ENCODE measurements at regions not wholly inside any gene's neighbourhood (a gene's known extent, or its start where the extent isn't known, plus 50 kb on each side); places are given as distances from the start of the nearest gene placed in this dataset.

GRCh38 chr15:53360881-53361280 lies 398.6 kb downstream of the WDR72 start:
- H3K27me3 ChIP-seq (replicated peaks in 1 of 4; ENCODE audit: control extremely low read depth in 1 of 4, control insufficient read depth in 3 of 4, insufficient read depth in 4 of 4, low read length in 3 of 4) = no peaks in the 10 kb centered on the region
- Mint-ChIP-seq H3K9me3 (ENCODE audit: insufficient read depth) (no peaks in the 10 kb centered on the region), H3K27me3 (no peaks in the 10 kb centered on the region), H3K4me1 (no peaks in the 10 kb centered on the region), H3K27ac (no peak overlapping the region), H3K4me3 (no peak overlapping the region)
- no peak overlapping the region for H3K4me3 ChIP-seq (ENCODE audit: control extremely low read depth in 1 of 5, extremely low read depth in 1 of 5, insufficient read depth in 1 of 5, low read depth in 2 of 5, low read length in 4 of 5)
- no peaks in the 10 kb centered on the region for H3K4me1 ChIP-seq (ENCODE audit: control insufficient read depth in 2 of 2, insufficient read depth in 2 of 2, low read length in 2 of 2)
- H3K9me3 ChIP-seq (ENCODE audit: control extremely low read depth in 1 of 3, control insufficient read depth in 2 of 3, insufficient read depth in 1 of 3, low read length in 2 of 3) = no peaks in the 10 kb centered on the region
- no peak overlapping the region for H3K27ac ChIP-seq (ENCODE audit: low read length in 2 of 2)
- H3K79me2 ChIP-seq (ENCODE audit: control insufficient read depth, insufficient read depth, low read length) = no peaks in the 10 kb centered on the region
- TF ChIP-seq, protein P1, sequence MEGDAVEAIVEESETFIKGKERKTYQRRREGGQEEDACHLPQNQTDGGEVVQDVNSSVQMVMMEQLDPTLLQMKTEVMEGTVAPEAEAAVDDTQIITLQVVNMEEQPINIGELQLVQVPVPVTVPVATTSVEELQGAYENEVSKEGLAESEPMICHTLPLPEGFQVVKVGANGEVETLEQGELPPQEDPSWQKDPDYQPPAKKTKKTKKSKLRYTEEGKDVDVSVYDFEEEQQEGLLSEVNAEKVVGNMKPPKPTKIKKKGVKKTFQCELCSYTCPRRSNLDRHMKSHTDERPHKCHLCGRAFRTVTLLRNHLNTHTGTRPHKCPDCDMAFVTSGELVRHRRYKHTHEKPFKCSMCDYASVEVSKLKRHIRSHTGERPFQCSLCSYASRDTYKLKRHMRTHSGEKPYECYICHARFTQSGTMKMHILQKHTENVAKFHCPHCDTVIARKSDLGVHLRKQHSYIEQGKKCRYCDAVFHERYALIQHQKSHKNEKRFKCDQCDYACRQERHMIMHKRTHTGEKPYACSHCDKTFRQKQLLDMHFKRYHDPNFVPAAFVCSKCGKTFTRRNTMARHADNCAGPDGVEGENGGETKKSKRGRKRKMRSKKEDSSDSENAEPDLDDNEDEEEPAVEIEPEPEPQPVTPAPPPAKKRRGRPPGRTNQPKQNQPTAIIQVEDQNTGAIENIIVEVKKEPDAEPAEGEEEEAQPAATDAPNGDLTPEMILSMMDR (IDR thresholded peaks at IDR 0.05) = no peak
- no peak for TF ChIP-seq EZH2 (IDR thresholded peaks at IDR 0.05; ENCODE audit: borderline replicate concordance, insufficient read depth, low read depth, low read length, poor library complexity, severe bottlenecking)
- H3K4me2 ChIP-seq (replicated peaks; ENCODE audit: low read depth, low read length, poor library complexity, severe bottlenecking) = no peak overlapping the region
- H3K36me3 ChIP-seq (replicated peaks in 1 of 2; ENCODE audit: control extremely low read depth in 1 of 2, control insufficient read depth in 1 of 2, extremely low read depth in 1 of 2, insufficient read depth in 2 of 2, low read length in 1 of 2) = no peaks in the 10 kb centered on the region
- ChIA-PET CTCF (no interaction called here), POLR2A (no interaction called here)
- no peak overlapping the region for H3K9ac ChIP-seq (ENCODE audit: low read length)
- ATAC-seq (ENCODE audit: low read depth) (no peak), DNase-seq (no peak)
- 100% methylated on average over 1 of the region's 4 CpGs for WGBS (ENCODE audit: insufficient coverage)
- H2AFZ ChIP-seq (ENCODE audit: insufficient read depth, low read depth, low read length, poor library complexity, severe bottlenecking) = no peak overlapping the region
- intact Hi-C loops (cut with micrococcal nuclease) = no loop called here
- no peaks in the 10 kb centered on the region for H4K20me1 ChIP-seq (ENCODE audit: control insufficient read depth, insufficient read depth, low read length, poor library complexity, severe bottlenecking)

- no peak overlapping the region for H3K4me2 ChIP-seq (replicated peaks; ENCODE audit: low read depth, low read length, poor library complexity, severe bottlenecking)
- H3K4me1 ChIP-seq (ENCODE audit: control insufficient read depth in 2 of 2, insufficient read depth in 2 of 2, low read length in 2 of 2) = no peaks in the 10 kb centered on the region
- ChIA-PET CTCF (interaction anchor here (0.6 kb wide), 1 partner anchor 742 kb away, joined by 3 read pairs; no protein-coding TSS in a partner anchor), POLR2A (no interaction called here)
- intact Hi-C loops (cut with micrococcal nuclease) = no loop called here
- H3K9me3 Mint-ChIP-seq (ENCODE audit: insufficient read depth) = no peaks in the 10 kb centered on the region
- no peak overlapping the region for H3K27ac Mint-ChIP-seq
- H2AFZ ChIP-seq (ENCODE audit: insufficient read depth, low read depth, low read length, poor library complexity, severe bottlenecking) = no peak overlapping the region
- no peaks in the 10 kb centered on the region for H3K79me2 ChIP-seq (ENCODE audit: control insufficient read depth, insufficient read depth, low read length)
- DNase-seq = no peak
- 80% methylated on average over 1 of the region's 2 CpGs for WGBS (ENCODE audit: insufficient coverage)
- H3K4me3 ChIP-seq (ENCODE audit: control extremely low read depth in 1 of 5, extremely low read depth in 1 of 5, insufficient read depth in 1 of 5, low read depth in 2 of 5, low read length in 4 of 5) = no peak overlapping the region
- no peaks in the 10 kb centered on the region for H3K27me3 Mint-ChIP-seq
- H3K9me3 ChIP-seq (ENCODE audit: control extremely low read depth in 1 of 3, control insufficient read depth in 2 of 3, insufficient read depth in 1 of 3, low read length in 2 of 3) = no peaks in the 10 kb centered on the region
- TF ChIP-seq EZH2 (IDR thresholded peaks at IDR 0.05; ENCODE audit: borderline replicate concordance, insufficient read depth, low read depth, low read length, poor library complexity, severe bottlenecking) = no peak
- TF ChIP-seq, protein P1 (IDR thresholded peaks at IDR 0.05) = no peak
- no peak overlapping the region for H3K27ac ChIP-seq (ENCODE audit: low read length in 2 of 2)
- H3K4me1 Mint-ChIP-seq = no peaks in the 10 kb centered on the region
- H3K27me3 ChIP-seq (replicated peaks in 1 of 4; ENCODE audit: control extremely low read depth in 1 of 4, control insufficient read depth in 3 of 4, insufficient read depth in 4 of 4, low read length in 3 of 4) = no peaks in the 10 kb centered on the region
- ATAC-seq (ENCODE audit: low read depth) = no peak
- no peaks in the 10 kb centered on the region for H3K36me3 ChIP-seq (replicated peaks in 1 of 2; ENCODE audit: control extremely low read depth in 1 of 2, control insufficient read depth in 1 of 2, extremely low read depth in 1 of 2, insufficient read depth in 2 of 2, low read length in 1 of 2)
- H3K9ac ChIP-seq (ENCODE audit: low read length) = no peak overlapping the region
- H3K4me3 Mint-ChIP-seq = no peak overlapping the region
- H4K20me1 ChIP-seq (ENCODE audit: control insufficient read depth, insufficient read depth, low read length, poor library complexity, severe bottlenecking) = no peaks in the 10 kb centered on the region
These were observed 400.4 kb downstream of the WDR72 start for GRCh38 chr15:53359038-53359437.

All from B cell (primary cell).